Fibroblast of skin of abdomen (primary cell): ENCODE measurements at regions not wholly inside any gene's neighbourhood (a gene's known extent, or its start where the extent isn't known, plus 50 kb on each side); places are given as distances from the start of the nearest gene placed in this dataset.

Source experiments
- DNase-seq: peaks from one replicate; pipeline ENCODE4 v3.0.0-alpha.2; 2013

DNA sequence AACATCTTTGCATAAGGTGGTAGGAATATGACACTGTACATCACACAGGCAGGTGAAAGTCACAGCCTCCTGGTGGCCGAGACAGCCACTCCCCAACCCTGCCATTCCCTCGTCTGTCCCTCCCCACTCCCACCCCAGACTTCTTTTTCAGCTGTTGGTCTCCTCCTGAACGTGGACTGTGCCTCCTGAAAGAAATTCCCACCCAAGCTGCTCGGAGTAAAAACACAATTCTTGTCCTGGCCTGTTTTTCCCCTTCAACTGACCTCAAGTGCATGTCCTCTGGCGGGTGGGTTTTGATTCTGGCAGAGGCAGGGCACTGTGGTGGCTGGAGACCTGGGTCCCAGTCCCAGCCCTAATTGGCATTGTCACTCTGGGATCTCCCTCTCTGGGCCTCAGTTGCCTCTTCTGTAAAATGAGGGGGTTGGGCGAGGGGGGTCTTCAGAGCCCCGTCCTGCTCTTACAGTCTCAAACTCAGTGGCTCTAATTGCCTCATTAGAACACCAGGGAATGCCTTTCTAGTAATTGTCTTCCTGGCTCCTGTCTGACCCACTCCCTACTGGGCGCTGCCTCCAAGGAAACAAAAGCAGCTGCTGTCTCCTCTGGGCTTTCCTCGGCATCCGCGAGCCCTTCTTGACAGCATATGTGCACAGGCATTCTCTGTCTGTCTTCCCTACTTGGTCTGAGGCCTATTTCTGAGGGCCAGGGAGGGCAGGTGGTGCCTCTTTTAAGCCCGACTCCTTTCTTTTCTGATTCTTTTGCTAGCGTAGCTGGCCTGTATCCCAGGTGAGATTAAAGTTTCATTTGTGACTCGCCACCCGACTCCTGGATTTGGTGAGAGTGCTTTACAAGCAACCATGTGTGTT, 186.6 kb upstream of the RMST start:
- DNase-seq = no peak

DNA sequence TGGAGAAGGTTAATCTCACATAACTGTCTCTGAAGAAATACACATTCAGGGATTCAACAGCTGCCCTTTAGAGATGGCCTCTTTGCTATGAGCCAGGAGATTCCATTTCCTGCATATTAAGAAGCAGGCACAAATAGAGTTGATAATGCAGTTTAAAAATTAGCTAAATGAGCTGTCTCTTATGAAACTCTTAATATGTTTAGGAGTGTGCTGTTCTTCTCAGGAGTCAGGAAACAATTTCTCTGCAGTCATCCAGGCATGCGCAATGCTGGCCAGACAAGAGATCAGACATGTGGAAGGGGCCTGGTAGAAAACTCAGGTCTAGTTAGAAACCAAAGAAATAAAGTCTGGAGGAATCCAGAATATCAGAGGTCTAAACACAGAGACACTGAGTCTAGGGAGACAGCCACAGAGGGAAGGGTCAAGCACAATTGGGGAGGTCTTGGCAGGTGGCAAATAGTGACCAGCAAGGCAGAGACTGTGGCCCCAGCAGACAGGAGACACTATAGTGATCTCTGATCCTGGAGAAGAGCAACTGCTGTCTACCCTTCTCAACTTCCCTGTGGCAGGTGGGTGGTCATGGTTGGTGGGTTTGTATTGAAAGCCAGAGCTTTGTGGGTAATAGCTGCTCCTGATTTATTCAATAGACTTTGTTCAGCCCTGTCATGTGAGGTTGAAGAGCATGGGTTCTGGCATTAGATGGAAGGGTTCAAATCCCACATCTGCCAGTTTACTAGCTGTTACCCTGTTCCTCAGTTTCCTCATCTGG, 185.8 kb upstream of the RMST start:
- no peak for DNase-seq

GRCh38 chr12:97283297-97283696, 179.3 kb upstream of the RMST start:
- no peak for DNase-seq

GRCh38 chr12:97288531-97288930, 174.1 kb upstream of the RMST start:
- no peak for DNase-seq

DNA sequence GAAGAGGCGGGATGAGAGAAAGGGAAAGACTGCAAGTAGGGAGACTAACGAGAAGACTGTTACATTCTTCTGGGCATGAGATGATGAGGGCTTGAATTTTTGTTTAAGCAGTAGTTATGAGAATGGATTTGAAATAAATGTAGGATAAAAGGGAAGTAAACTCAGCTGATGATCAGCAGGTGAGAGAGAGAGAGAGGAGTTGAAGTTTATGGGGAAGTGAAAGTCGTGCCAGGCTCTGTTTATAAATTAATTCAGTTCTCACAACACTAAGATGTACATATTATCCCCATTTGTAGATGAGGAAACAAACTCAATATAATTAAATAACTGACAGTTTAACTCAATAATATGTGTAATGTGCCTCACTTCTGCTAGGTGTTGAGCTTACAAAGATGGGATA, 170.0 kb upstream of the RMST start:
- DNase-seq = no peak

- no peak for DNase-seq
Measured at GRCh38 chr12:97293541-97293940, 169.1 kb upstream of the RMST start.

DNA sequence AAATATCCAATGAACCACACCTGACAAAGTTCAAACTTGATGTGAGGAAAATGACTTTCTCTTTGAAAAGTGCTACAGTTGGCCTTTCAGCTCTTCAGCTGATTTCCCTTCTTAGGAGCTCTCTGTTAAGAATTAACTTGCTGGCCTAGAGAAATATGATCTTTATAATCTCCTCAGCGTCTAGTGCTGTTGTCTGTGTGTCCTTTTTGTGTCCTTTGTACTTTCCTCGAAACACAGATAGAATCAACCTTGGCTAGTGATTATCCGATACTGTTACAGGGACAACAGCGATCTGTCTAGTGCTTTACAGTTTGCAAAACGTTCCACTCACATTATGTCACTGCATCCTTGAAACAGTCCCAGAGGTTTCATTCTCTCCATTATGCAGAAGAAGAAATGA, 162.8 kb upstream of the RMST start:
- no peak for DNase-seq

DNA sequence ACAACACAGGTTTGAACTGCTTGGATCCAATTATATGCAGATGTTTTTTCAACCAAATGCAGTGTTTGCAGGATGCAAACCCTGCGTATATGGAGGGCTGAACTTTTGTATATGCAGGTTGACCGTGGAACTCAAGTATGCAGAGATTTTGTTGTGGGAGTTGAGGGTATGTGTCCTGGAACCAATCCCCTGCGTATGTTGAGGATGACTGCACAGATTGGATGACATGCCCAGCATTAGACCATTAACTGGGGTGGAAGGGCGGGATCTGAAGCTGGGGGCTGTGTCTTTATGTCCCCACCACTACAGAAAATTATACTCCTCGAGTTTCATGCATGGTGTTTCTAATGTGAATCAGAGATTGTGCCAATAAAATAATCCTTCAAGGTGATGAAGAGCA, 162.2 kb upstream of the RMST start:
- no peak for DNase-seq

- DNase-seq = no peak
Measured at GRCh38 chr12:97300891-97301290, 161.7 kb upstream of the RMST start.

GRCh38 chr12:97301576-97301975, 161.0 kb upstream of the RMST start:
- DNase-seq = no peak

DNA sequence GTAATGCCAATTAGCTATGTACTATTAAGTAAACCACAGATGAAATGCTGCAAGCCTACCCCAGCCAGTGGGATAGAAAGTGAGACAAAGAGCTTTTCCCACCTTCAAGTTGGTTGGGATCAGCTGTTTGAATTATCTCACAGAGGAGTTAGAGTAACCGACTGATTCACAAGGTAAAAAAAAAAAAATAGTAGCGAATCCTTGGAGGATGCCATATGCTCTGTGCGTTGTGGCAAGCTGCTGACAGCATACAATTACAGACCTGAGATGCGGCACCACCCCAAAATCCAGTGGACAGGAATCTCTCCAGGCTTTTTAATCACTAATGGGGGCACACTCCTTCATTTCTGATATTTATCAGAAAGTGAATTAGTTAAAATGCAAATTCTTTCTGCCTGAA, 157.0 kb upstream of the RMST start:
- no peak for DNase-seq

DNA sequence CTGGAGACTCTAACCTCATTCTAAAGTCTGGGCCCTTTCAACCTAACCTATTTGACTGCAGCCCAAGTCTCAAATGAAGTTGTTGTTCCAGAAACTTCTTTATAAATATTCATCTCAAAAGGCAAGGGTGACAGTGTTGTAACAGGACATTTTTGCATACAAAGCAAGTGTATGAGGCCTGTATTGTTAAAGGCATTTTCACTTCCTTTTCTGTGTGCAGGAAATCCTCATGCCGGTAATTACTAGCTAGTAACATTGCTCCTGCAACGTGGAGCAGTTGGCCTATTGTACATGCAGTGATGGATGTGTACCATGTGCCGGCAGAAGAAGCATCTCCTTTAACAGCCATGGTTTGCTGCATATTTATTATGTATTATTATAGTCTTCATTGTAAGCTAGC, 156.5 kb upstream of the RMST start:
- no peak for DNase-seq

DNA sequence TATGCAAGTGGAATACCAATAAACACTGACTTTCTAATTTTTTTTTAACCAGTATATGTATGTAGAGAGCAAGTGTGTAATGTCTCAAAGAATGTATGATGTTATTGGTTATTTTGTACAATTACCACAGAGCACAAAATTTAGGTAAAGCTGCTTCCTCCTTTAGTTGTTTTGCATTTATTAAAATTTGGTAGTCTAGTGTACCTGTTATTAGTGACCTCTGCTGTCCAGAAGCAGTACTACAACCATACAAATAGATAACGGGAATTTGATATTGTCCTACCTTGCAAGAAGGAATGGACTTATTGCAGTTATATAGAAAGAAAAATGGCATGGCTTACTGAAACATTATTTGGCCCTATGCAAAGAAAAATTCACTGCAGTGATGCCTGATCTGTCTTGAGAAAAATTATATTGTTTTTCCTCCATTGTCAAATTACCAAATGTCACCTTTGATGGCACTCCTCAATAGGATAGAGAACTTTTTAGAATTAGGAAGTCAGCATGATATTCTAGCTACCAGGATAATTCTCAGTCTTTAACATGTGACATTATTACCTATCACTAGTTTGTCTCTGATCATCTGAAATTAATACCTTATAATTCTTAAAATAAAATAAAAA, 153.9 kb upstream of the RMST start:
- peak; percentile 47 for DNase-seq

- no peak for DNase-seq
Measured at GRCh38 chr12:97309921-97310320, 152.7 kb upstream of the RMST start.

DNA sequence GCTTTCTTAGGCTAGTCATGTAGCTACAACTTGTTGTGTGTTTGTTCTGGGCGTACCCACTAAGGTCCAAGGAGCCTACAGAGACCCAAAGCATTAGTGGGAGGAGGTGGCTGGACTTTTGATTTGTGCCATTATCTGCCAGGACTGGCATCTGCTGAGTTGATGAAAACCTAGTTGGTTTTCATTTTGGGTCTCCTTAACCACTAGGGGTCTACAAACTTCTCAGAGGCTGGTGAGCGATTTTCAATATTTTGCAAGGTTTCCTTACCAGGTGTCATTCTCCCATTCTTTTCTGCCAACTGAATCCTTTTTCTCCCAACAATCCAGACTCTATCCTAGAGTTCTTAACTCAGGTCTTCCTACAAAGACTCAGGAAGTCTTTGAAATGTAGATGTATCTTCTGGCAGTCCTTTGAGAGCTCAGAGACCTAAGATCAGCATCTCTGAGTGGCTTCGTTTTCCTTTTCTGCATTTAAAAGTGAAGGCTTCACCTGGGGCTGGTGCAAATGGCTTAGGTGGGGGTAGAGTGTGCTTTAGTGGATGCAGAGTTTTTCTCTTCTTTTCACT, 150.0 kb upstream of the RMST start:
- no peak for DNase-seq

GRCh38 chr12:97313471-97314190, 149.0 kb upstream of the RMST start:
- DNase-seq = no peak

DNA sequence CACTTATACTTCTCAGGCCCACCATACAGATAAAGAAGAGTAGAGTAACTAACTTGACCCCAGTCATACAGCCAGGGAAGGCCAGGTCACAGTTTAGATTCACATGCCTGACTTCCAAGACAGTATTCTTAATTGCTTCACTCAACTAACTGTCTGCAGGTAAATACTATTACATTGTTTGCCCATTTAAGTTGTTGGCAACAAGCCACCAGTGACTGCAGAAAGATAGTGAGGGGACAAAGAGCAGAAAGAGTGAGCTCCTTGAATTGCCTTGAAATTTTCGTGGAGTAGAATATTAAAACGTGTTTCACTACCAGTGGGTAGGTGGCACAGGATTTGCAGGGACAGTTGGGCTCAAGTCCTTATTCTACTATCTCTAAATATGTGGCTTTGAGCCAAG, 146.3 kb upstream of the RMST start:
- DNase-seq = no peak

DNA sequence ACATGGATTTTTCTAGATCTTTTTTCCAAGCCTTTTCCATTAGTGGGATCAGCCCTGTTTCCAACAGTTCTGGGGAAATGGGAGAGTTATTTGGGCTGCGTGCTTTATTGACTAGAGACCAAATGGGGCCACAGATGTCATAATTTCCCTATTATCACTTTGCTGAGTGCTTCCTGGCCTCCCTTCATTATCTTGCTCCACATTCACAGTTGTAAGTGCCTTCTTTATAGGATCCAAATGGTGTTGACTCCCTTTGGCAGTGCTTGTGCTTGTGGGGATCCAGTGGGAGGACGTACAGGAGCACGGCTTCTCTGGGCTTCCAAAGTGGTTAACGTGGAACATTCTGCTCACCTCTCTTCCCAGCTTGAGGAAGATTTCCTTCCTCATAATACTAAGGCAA, 141.0 kb upstream of the RMST start:
- no peak for DNase-seq

DNA sequence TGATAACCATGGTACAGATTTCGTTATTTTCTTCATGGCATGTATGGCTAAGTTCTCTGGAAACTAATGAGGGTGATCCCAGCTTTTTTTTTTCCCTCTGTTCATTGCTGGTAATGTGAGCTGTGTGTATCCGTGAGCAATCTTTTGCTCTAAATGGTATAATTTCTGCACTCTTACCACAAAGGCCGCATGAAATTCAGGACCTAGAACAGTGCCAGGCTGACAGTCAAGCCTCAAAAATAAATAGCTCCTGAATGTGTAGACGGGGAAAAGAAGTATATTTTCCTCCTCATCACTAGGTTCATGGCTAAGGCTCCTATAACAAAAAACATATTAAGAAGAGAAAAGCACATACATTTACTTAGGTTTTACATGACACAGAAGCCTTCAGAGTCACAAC, 140.2 kb upstream of the RMST start:
- no peak for DNase-seq

GRCh38 chr12:97323154-97323553, 139.4 kb upstream of the RMST start:
- no peak for DNase-seq

DNA sequence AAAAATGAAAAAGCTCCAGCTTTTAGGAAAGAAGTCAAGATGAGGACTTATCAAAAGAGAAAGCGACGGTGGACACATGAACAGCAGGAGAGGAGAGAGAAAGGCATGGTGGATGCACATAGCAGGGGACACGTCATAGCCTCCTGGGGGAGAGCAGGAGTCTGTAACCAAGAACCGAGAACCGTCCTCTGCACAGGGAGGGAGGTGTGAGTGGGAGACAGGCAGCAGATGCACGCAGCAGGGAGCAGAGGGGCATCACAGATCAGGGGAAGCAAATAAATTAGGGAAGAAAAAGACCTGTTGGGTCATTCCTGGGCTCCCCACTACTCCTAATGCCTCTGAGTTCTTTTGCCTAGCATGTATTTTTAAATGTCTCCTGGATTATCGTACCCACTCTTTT, 138.1 kb upstream of the RMST start:
- no peak for DNase-seq

- DNase-seq = no peak
Measured at GRCh38 chr12:97335115-97335514, 127.5 kb upstream of the RMST start.
